Cardiac fibroblast (primary cell): ENCODE measurements at regions not wholly inside any gene's neighbourhood (a gene's known extent, or its start where the extent isn't known, plus 50 kb on each side); places are given as distances from the start of the nearest gene placed in this dataset.
A peak's percentile ranks its signal among the peaks of the same experiment; 100 is the strongest.

Experiments
- DNase-seq, 2 donors: peaks; one replicate each; pipeline versions ENCODE4 v3.0.0 to v3.0.0-alpha.2; 2010; ENCODE audit warnings: low read depth in 2 of 2
- H3K4me3 ChIP-seq, 2 donors: replicated peaks in 1 of 2; 1 replicate in 1 of 2; 2 replicates in 1 of 2; pipeline ENCODE4 v1.5.1; 2011; ENCODE audit warnings: low read depth in 2 of 2, low read length in 2 of 2, mild to moderate bottlenecking in 2 of 2, moderate library complexity in 1 of 2
- CTCF ChIP-seq: IDR thresholded peaks from one replicate; pipeline ENCODE4 v1.5.1; 2011; ENCODE audit warnings: low read depth, mild to moderate bottlenecking, low read length, inconsistent platforms

DNA sequence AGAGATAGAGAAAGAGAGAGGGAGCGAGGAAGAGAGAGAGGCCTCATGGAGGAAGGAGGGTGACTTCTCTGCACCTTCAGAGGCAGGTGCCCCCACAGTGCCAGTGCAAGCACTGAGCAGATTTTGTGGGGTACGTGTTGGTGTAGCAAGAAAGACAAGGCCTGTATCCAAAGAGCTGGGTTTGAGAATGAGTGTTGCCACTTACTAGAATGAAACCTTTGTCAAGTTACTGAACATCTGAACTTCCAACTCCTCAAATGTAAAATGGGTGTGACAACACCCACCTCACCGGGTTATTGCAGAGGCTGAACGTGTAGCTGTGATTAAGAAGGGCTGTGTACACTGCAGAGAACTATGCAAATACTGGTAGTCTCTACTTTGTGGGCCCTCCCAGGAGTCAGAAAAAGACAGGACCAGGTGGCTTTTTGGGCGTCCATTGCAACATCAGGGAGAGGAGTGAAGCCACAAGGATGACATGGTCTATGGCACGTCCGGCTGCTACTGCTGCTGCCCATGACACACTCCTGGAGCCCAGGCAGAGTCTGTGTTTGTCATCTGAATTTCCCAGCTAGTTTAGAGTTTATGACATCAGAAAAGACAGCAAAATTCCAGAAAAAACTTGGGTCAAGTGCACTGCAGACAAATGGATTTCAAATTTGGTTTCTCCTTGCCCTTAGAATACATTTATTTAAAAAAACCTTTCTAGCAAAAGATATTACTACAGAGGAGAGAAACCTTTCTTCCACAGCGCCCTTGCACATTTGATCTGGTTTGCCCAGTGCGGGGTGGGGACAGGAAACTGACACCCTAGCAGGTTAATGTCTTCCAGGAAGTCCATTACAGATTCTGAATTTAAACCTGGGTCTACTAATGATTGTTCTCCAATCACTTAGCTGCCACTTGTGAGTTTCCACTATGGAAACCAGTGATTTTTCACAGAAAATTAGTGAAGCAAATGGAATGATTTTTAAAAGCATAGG lies 54.0 kb upstream of the ATP12A start:
- TF ChIP-seq CTCF, result no peak
- DNase-seq, result no peak
- H3K4me3 ChIP-seq, result no peak overlapping the region

GRCh38 chr13:24627090-24627714 lies 53.0 kb upstream of the ATP12A start:
- TF ChIP-seq CTCF, result peak; percentile 32
- H3K4me3 ChIP-seq, result no peak overlapping the region
- peak in 1 of 2 donors; percentile 10 for DNase-seq

- DNase-seq, result no peak
- H3K4me3 ChIP-seq, result no peak overlapping the region
- no peak for TF ChIP-seq CTCF
Observed at GRCh38 chr13:24627946-24628345, 52.3 kb upstream of the ATP12A start.

- no peak overlapping the region for H3K4me3 ChIP-seq
- no peak for TF ChIP-seq CTCF
- DNase-seq, result peak in 1 of 2 donors; percentile 8
Observed at GRCh38 chr13:24629320-24629719, 50.9 kb upstream of the ATP12A start.

DNA sequence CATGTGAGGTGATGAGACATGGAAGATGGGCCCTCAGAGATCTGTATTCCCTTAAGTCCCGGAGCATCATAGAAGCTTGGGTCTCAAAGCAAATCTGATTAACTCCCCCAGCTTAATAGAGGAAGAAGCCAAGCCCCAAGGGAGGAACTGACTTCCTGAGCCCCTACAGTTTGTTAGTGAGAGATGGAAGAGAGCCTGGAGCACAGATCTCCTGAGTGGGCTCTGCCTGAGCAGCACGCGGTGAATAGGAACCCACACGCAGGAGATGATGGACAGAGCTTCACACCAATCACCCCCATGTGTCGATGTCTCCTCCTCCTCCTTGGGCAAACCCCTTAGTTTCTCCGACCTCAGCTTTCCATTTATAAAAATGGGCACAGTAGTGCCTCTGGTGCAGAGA lies 50.1 kb upstream of the ATP12A start:
- no peak for DNase-seq
- H3K4me3 ChIP-seq, result no peak overlapping the region
- TF ChIP-seq CTCF, result no peak
